PC-9 (cell line): ENCODE measurements at regions not wholly inside any gene's neighbourhood (a gene's known extent, or its start where the extent isn't known, plus 50 kb on each side); places are given as distances from the start of the nearest gene placed in this dataset.

Experiments used
- BruUV-seq: library from RNA; stranded (reverse); fragments of 400-500 nt; replicated peaks from 2 replicates; lab custom pipeline; 2021; lab: Mats Ljungman, UMichigan
- CTCF ChIA-PET: fragments of 300-600 bp; sonication (Branson Sonifier 250); formaldehyde crosslinking; loops from one replicate; lab custom pipeline; 2022; ENCODE audit warnings: antibody characterized with exemption; lab: Charles Lee
- POLR2A ChIA-PET: fragments of 300-600 bp; sonication (Branson Sonifier 250); formaldehyde crosslinking; loops from one replicate; lab custom pipeline; 2022; ENCODE audit warnings: antibody characterized with exemption; ENCODE audit not compliant: unreplicated experiment; lab: Charles Lee
- DNase-seq, 2 experiments: peaks; one replicate each; pipeline versions ENCODE4 v3.0.0 to v3.0.0-alpha.2; 2015 to 2022; ENCODE audit warnings: mixed read lengths in 1 of 2
- H2AFZ ChIP-seq: fragments of 200-600 bp; sonication (generic); 2 replicates; pipeline ENCODE4 v1.8.1; 2017; ENCODE audit warnings: antibody characterized with exemption
- H3F3A ChIP-seq: fragments of 200-600 bp; sonication (generic); 2 replicates; pipeline ENCODE4 v1.8.1; 2017; ENCODE audit warnings: antibody characterized with exemption, mild to moderate bottlenecking, low read depth; ENCODE audit not compliant: insufficient read depth
- H3K27ac ChIP-seq: fragments of 200-600 bp; sonication (generic); 2 replicates; pipeline ENCODE4 v1.6.1; 2016; ENCODE audit warnings: mixed run types
- H3K27me3 ChIP-seq: fragments of 200-600 bp; sonication (generic); 2 replicates; pipeline ENCODE4 v1.6.1; 2016; ENCODE audit warnings: low read depth, mixed run types; ENCODE audit not compliant: insufficient read depth
- H3K36me3 ChIP-seq: fragments of 200-600 bp; sonication (generic); 2 replicates; pipeline ENCODE4 v1.6.1; 2016; ENCODE audit warnings: low read depth, mixed run types
- H3K4me1 ChIP-seq: fragments of 200-600 bp; sonication (generic); replicated peaks from 2 replicates; pipeline ENCODE4 v1.6.1; 2016; ENCODE audit warnings: mixed run types; ENCODE audit not compliant: insufficient read depth
- H3K4me2 ChIP-seq: fragments of 200-600 bp; sonication (generic); 2 replicates; pipeline ENCODE4 v1.6.1; 2017; ENCODE audit warnings: mixed run types
- H3K4me3 ChIP-seq: fragments of 200-600 bp; sonication (generic); 2 replicates; pipeline ENCODE4 v1.6.1; 2016; ENCODE audit warnings: mixed run types
- H3K79me2 ChIP-seq: fragments of 200-600 bp; sonication (generic); 2 replicates; pipeline ENCODE4 v1.6.1; 2017; ENCODE audit warnings: low read depth, mixed run types
- H3K9me2 ChIP-seq: fragments of 200-600 bp; sonication (generic); 2 replicates; pipeline ENCODE4 v1.8.1; 2017; ENCODE audit warnings: mild to moderate bottlenecking; ENCODE audit not compliant: insufficient read depth
- H3K9me3 ChIP-seq: fragments of 200-600 bp; sonication (generic); 2 replicates; pipeline ENCODE4 v1.8.1; 2016; ENCODE audit warnings: low read depth; ENCODE audit not compliant: insufficient read depth
- H4K20me1 ChIP-seq: fragments of 200-600 bp; sonication (generic); 2 replicates; pipeline ENCODE4 v1.8.1; 2017; ENCODE audit not compliant: insufficient read depth
- EZH2 ChIP-seq: fragments of 200-600 bp; sonication (generic); IDR thresholded peaks from 2 replicates; pipeline ENCODE4 v1.8.0; 2017; ENCODE audit warnings: antibody characterized with exemption, low read depth
- intact Hi-C: fragments of 100-400 bp; cut with micrococcal nuclease; formaldehyde crosslinking; loops from one replicate; pipeline ENCODE4 v1.10.0; 2022; ENCODE audit not compliant: unreplicated experiment
- TF ChIP-seq, protein P1 (sequence below): fragments of 200-600 bp; sonication (generic); conservative IDR thresholded peaks from 2 replicates; pipeline ENCODE4 v1.6.1; 2017; ENCODE audit warnings: mixed run types, antibody characterized with exemption, mild to moderate bottlenecking, moderate library complexity

DNA sequence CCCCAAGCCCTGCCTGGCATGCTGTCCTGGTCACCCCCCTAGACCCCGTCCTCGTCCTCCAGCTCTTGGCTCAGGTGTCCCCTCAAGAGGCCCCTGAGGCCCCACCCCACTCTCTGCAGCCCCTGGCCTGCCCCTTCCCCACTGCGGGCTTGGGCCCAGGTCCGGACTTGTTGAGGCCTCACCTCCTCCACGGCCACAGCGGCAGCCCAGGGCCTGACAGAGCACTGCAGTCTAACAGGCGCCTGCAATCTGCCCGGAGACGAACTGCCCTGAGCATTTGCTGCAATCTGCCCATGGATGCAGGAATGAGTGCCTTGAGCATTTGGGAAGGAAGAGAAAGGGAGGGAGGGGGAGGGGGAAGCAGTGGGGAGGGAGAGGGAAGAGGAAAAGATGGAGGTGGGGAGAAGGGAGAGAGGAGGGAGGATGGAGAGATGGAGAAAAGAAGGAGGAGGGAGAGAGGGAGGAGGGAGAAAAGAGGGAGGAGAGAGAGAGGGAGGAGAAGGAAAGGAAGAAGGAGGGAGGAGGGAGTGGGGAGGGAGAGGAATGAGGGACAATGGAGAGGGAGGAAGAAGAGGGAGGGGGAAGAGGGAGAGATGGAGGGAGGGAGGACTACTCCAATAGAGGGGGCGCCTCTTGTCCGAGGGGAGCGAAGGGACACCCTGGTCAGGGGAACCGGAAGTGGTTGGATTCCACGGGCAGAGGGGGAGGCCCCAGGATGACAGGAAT is 73.9 kb downstream of the PDGFA start:
- no peaks in the 10 kb centered on the region for H3F3A ChIP-seq

DNA sequence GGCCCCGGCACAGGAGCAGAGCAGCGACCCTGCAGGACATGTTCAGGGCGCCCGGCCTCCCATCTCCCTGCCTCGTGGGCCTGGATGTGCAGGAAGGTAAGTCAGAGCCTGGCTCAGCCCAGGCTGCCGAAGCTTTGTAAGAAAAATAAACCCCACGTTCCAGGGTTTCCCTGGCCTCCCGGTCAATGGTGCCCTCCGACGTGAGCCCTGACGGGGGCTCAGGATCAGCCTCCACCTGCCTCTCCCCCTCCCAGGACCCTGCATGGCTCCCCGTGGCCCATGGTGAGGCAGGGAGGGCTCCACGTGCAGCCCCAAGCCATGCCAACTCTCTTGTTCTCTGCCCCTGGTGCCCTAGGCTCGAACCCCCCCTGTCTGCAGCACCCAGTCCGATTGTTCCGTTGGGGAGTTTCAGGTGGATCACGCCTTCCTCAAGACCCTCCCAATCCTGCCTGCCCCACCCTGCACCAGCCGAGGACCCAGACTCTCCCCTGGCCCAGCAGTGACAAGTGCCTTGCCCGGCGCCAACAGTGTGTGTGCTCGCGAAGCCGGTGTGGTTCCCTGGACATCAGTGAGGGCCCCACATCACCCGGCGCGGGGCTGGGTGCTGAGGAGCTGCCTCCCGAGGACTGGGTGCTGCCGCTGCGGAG is 73.2 kb downstream of the PDGFA start:
- Histone ChIP-seq H3F3A (no peaks in the 10 kb centered on the region), H4K20me1 (no peaks in the 10 kb centered on the region), H3K36me3 (no peaks in the 10 kb centered on the region), H3K9me3 (no peaks in the 10 kb centered on the region), H3K4me3 (no peak overlapping the region), H3K4me1 (no peaks in the 10 kb centered on the region), H3K4me2 (no peak overlapping the region), H3K79me2 (no peaks in the 10 kb centered on the region), H3K27ac (no peak overlapping the region), H2AFZ (no peak overlapping the region), H3K27me3 (peaks cover 50% of the 10 kb centered on the region), H3K9me2 (no peaks in the 10 kb centered on the region)
- intact Hi-C loops = no loop called here
- TF ChIP-seq EZH2 = no peak
- TF ChIP-seq, protein P1, sequence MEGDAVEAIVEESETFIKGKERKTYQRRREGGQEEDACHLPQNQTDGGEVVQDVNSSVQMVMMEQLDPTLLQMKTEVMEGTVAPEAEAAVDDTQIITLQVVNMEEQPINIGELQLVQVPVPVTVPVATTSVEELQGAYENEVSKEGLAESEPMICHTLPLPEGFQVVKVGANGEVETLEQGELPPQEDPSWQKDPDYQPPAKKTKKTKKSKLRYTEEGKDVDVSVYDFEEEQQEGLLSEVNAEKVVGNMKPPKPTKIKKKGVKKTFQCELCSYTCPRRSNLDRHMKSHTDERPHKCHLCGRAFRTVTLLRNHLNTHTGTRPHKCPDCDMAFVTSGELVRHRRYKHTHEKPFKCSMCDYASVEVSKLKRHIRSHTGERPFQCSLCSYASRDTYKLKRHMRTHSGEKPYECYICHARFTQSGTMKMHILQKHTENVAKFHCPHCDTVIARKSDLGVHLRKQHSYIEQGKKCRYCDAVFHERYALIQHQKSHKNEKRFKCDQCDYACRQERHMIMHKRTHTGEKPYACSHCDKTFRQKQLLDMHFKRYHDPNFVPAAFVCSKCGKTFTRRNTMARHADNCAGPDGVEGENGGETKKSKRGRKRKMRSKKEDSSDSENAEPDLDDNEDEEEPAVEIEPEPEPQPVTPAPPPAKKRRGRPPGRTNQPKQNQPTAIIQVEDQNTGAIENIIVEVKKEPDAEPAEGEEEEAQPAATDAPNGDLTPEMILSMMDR = no peak
- ChIA-PET CTCF (no interaction called here), POLR2A (no interaction called here)
- DNase-seq = no peak
- no TSS peak for BruUV-seq

More for the DNA sequence above, 73.9 kb downstream of the PDGFA start:
- Histone ChIP-seq H3K79me2 (no peaks in the 10 kb centered on the region), H3K27me3 (peaks cover 43% of the 10 kb centered on the region), H3K4me3 (no peak overlapping the region), H3K36me3 (no peaks in the 10 kb centered on the region), H3K27ac (no peak overlapping the region), H3K9me2 (no peaks in the 10 kb centered on the region), H4K20me1 (no peaks in the 10 kb centered on the region), H3K9me3 (no peaks in the 10 kb centered on the region), H3K4me2 (no peak overlapping the region), H3K4me1 (no peaks in the 10 kb centered on the region), H2AFZ (no peak overlapping the region)
- DNase-seq = no peak
- BruUV-seq = no TSS peak
- intact Hi-C loops = no loop called here
- CTCF ChIA-PET = no interaction called here
- TF ChIP-seq, protein P1 = no peak
- no peak for TF ChIP-seq EZH2
- POLR2A ChIA-PET = no interaction called here
